ENCODE measurements at regions not wholly inside any gene's neighbourhood (a gene's known extent, or its start where the extent isn't known, plus 50 kb on each side); places are given as distances from the start of the nearest gene placed in this dataset.

GRCh38 chr6:53974941-53975340 lies 136.3 kb upstream of the MLIP start:
- no peak for DNase-seq (ENCODE audit: low read depth)

DNA sequence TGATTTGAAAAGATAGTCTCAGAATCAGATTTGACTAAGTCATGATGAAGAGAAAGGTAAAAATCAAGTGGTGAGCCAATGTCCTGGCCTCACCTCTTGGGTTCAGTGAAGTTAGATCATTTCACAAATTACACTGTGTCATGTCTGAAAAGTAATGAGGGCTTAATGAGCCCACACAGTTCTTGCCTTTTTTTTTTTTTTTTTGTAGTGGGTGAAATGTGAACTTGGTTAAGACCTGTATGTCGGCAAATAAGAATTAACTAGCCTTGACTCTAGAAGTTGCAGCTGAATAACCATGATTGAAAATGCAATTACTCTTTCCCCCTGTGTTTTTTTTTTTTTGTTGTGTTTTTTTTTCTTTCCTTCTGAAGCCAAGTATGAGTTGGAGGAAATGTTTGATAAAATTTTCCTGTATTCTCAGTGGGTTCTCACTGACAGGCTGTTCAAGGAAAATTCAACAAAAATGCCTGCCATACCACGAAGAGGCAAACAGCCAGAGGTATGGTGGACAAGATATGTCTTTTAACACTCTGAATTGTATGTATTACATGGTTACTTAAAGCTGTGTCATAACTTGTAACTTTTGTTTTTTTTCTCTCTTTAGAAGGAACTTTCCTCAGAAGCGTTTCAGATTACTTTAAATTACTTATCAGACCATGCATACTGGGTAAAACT lies 135.2 kb upstream of the MLIP start:
- no peak for DNase-seq (ENCODE audit: low read depth)

DNA sequence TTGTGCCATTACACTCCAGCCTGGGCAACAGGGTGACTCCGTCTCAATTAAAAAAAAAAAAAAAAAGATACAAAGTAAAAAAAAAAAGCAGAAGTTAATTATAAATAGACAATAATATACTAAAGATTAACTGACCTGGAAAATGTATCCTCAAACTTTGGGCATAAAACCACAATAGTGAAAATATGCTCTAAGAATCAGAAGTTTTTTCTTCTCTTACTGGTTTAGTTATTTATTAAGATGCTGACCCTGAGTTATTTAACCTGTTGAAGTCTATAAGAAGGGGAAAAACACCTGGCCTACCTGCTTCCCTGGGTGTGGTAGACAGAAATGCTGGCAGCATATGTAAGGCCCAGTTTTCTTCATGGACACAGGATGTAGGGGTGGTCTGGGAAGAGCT lies 133.7 kb upstream of the MLIP start:
- no peak for DNase-seq (ENCODE audit: low read depth)

DNA sequence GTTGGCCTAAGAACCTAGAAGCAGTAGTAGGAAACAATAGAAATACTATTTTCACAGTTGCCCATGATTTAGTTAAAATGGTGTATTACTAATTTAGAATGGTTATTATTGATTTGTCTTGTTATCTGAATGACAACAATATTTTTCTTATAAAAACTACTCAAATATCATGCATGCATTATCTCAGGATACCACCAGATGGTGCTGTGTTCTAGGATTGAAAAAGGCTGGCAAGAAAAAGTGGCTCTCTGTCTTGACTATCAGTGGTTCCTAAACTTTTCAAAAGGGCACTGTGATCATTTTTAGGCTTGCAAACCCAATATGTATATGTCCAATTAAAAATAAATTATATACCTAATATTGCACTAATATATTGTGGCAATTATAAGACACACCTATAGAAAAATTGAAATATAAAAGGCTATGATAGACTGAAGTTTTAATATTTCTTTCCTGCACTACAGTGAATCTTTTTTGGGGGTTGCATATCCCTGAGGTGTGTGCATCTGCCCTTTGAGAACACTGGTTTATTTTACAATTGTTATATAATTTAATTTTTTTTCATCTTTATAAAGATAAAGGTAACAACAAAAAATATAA lies 131.7 kb upstream of the MLIP start:
- peak; percentile 38 for DNase-seq (ENCODE audit: low read depth)

- DNase-seq (ENCODE audit: low read depth): peak; percentile 31
Measured at GRCh38 chr6:53982366-53983050, 128.7 kb upstream of the MLIP start.

GRCh38 chr6:53983301-53983700 lies 127.9 kb upstream of the MLIP start:
- peak; percentile 24 for DNase-seq (ENCODE audit: low read depth)

DNA sequence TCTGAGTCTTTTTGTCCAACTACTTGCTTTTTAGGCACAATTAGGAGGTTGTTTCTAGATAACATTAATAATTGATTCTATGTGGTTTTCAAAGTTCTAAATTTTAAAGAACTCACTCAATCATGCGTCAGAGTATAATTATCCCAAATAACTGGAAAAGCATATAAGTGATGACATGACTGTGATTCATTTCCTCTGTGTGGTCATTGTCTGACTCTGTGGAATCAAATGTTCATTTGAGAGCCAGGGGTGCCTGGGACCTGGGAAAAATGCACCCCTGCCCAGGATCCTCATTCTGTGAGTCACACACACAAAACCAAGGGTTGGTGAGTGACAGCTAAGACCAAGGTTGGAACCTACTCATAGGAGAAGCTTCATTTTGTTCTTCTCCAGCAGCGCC lies 127.1 kb upstream of the MLIP start:
- peak; percentile 98 for DNase-seq (ENCODE audit: low read depth)

- no peak for DNase-seq (ENCODE audit: low read depth)
Measured at GRCh38 chr6:53984581-53984980, 126.7 kb upstream of the MLIP start.

DNA sequence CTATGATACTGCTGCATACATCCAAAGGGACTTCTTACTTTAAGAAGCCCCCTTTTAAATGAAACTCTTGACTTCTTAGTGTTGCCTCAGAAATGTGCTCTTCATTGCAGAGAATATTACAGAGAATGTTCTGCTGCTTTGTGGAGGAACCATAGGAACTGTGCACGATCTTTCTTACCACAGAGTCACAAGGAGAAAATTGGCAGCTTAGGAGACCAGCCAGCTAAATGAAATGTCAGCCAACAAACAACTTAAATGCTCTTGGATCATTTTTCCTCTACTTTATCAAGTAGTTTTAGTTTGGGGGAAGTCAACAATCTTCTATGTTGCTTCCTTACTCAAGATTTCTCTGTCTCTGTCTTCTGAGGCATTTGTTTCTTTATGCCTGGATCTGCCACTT lies 125.9 kb upstream of the MLIP start:
- DNase-seq (ENCODE audit: low read depth): no peak

DNA sequence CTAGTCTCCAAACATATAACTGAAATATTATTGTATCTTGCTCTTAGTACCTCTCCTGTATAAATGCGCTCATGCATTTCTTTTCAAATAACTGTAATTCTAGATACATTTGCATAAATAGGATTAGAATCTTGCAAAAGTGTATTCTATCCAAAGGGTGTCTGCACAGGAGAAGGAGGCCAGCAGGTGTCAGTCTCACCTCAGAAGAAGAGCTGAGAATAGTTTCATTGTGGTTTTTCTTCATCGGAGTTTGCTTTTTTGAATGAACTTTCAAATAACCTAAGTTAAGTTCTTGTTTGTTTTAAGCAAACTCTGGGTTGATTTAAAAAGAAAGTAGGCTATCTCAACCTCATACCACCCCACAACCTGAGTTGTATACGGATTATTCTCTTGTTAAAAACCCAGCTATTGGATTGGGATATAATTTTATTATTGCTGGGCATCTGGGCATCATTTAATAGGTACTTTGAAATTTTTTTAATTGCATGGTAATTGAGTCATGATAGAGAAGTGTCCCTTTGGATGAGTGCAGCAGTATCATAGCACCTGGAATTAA lies 125.0 kb upstream of the MLIP start:
- DNase-seq (ENCODE audit: low read depth): peak; percentile 62

DNA sequence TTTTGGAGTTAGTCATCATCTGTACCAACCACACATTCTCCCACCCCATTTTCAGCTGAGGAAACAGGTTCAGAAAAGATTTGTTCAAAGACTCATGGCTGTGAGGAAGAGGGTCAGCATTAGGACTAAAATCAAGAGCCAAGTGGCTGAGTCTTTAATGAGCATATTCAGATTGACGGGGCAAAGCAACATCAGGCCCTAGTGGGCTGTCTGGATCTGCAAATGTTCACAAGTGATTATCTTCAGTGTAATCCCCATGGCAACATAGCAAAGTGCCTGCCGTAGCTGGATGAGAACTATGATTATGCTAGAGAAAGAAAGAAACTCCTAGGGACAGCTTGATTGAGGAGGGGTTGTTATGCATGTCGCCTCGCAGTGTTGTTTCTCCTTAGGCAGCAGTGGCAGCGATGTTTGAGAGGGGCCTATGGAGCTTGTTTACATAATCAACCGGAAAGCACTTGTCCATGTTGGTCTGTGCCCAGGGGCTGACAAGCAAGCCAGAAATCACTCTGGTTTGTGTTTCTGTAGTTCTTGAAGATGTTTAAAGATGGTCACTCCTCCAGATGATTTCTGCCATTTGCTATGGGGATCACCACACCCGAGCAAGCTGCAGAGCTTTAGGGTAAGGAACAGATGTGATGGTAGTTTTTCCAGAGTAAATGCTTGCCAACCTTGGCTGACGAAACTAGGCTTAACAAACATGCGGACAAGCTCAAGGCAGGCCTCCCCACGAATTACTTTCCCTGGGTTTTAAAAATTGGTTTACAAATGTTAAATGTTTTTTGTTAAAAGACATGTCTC lies 124.3 kb upstream of the MLIP start:
- peak; percentile 4 for DNase-seq (ENCODE audit: low read depth)

DNA sequence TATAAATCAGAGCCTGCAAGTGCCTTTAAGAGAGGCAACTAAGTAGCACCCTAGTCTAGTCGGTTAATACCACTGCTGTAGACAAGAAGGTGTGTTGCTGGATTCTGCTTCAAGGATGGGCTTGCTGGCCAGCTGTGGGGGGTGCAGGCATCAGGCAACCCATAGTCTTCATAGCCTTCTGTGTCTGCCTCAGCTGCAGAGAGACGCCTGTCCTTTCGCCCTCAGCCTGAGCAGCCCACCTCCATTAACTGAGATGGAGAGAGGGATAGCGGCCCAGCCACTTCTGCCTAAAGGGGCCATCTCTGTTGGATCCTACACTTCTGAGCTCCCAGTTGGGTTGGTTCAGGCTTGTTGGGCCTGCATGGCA lies 123.7 kb upstream of the MLIP start:
- DNase-seq (ENCODE audit: low read depth): no peak

DNA sequence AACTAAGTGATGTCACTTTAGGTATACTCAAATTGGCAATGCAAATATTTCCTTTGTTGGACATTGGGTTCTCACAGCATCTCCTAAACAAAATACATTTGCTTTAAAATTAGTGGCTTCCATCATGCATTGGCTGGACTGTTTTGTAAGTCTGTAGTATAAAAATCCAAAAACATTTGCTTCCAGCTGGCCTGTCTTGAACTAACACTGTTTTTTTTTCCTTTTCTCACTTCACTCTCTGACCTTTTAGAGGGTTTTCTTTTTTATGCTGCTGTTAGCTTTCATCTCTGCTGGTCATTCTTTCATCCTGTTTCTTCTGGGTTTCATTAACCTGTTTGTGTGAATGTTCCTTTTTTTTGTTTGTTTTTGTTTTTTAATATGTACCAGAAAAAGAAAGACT lies 121.7 kb upstream of the MLIP start:
- no peak for DNase-seq (ENCODE audit: low read depth)

- DNase-seq (ENCODE audit: low read depth): no peak
Measured at GRCh38 chr6:53992522-53992921, 118.7 kb upstream of the MLIP start.

DNA sequence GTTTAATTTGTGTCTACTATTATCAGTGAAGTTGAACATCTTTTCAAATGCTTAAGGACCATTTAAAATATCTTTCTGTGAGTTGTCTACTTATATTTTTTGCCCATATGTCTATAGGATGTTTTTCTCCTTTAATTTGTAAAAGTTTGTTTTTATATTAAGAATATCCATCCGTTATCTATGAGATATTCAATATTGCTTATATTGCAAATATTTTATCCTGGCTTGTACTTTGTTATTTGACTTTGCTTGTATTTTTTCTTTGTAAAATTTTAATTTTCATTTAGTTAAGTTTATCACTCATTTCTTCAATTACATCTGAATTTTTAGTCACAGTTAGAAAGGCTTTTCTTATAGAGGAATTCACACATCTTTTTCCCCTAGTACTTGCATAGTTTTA lies 117.0 kb upstream of the MLIP start:
- DNase-seq (ENCODE audit: low read depth): no peak

DNA sequence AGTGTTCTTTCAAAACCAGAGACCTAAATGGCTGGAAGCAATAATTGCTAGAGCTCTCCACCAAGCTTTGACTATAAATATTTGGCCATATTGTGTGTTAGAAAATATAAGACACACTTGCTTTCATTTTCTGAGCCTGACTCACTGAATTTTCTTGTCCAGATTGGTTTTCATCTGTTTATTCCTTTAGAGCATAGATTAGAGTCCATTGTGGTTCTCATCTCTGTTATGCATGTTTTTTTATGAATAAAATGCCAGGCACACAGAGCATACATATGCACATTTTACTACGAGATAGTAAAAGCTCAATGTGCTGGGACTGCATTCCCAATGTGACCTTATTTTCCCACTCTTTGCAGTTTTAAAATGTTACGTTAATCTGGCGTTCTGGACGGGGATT lies 115.3 kb upstream of the MLIP start:
- no peak for DNase-seq (ENCODE audit: low read depth)

DNA sequence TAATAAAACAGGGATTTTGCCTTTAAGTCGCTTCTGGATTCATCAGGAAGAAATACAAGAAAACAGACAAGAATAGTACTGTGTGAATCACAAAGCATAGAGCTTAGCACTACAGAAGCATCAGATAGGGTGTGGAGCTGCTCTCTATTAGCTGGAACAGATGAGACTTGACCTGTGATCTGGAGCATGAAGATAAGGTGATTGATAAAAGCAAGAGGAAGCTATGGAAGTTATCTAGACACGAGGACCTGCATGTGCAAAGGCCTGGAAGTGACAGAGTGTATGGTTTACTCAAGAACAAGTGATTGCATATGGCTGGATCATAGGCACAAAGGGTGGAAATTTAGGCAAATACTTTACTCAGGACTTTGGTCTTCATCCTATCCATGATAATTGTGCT lies 112.9 kb upstream of the MLIP start:
- no peak for DNase-seq (ENCODE audit: low read depth)

- no peak for DNase-seq (ENCODE audit: low read depth)
Measured at GRCh38 chr6:53999088-53999755, 112.0 kb upstream of the MLIP start.

- no peak for DNase-seq (ENCODE audit: low read depth)
Measured at GRCh38 chr6:54002116-54002515, 109.1 kb upstream of the MLIP start.

- no peak for DNase-seq (ENCODE audit: low read depth)
Measured at GRCh38 chr6:54003316-54003715, 107.9 kb upstream of the MLIP start.

- DNase-seq (ENCODE audit: low read depth): no peak
Measured at GRCh38 chr6:54008589-54008988, 102.7 kb upstream of the MLIP start.
